CMK (cell line): ENCODE measurements at regions not wholly inside any gene's neighbourhood (a gene's known extent, or its start where the extent isn't known, plus 50 kb on each side); places are given as distances from the start of the nearest gene placed in this dataset.
"Not testable (repeated sequence)": the region's sequence is repeated elsewhere in the genome, so short reads cannot be mapped to it uniquely, and the experiment has no call there.

Experiments used
- DNase-seq: peaks from one replicate; pipeline ENCODE4 v3.0.0-alpha.2; 2010; ENCODE audit warnings: low read depth

- no peak for DNase-seq
Observed at GRCh38 chr4:103853146-103853545, 133.4 kb upstream of the TACR3 start.

DNA sequence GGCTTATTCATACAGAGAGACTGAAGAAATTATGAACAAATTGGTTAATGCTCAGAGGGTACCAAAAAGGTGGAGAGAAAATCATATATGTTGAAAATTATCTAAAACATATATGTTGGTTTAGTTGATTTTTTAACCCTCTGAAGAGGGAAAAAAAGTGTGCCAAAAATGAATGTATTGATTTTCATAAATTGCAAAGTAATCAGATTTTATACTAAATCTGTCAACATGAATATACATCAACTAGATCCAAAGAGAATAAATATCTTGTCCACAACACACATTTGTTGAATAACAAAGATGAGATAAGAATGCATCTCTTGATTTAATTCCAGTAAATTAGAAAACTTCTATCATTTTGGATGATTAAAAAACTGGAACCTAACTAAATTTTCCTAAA lies 125.3 kb upstream of the TACR3 start:
- no peak for DNase-seq

DNA sequence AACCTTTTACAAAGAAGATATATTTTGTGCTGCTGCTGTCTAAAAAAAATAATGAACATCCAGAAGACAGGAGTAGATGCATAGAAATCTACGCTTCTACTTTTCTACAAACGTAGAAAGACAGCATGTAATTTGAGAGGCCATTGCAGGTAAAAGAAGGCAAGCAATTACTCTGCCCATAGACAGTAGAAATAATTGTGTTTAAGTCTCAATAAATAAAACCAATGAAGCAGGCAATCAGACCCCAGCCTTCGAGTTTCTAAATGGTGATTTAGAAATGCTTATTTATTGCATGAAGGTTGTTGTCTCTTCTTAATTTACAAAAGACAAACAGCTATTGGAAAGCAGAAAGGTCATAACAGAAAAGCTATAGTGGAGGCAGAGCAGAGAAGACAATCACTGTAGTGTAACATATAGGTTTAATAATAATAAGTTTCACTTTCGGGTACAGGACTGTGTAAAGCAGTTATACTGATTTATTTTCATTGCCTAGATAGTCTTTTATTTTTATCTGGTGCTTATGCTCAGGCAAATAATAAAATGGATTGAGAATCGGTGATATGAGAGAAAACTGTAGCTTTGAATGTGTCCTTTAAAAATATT lies 123.0 kb upstream of the TACR3 start:
- DNase-seq, result no peak

DNA sequence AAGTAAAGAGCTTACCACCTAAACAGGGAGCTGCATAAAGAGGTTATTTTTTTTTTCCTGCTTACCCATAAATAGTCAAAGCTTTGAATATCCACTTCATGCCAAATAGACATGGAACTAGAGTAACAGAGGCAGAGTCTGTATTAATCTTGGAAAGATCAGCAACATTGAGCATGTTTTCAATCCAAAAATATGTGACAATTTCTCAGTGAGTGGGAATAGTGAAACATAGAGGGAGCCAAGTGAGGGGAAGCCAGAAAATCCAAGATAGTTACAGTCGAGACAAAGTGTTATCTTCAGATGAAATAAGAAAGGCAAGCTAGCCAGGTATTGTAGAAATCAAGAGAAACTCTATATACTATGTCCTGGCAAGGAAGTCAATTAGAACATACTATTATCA lies 122.3 kb upstream of the TACR3 start:
- DNase-seq, result no peak

DNA sequence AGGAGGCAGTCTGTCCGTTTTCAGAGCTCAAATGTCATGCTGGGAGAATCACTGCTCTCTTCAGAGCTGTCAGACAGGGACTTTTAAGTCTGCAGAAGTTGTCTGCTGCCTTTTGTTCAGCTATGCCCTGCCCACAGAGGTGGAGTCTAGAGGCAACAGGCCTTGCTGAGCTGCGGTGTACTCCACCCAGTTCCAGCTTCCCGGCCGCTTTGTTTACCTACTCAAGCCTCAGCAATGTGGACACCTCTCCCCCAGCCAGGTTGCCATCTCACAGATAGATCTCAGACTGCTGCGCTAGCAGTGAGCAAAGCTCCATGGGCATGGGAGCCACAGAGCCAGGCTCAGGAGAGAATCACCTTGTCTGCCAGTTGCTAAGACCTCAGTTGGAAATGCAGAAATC lies 90.5 kb upstream of the TACR3 start:
- not testable (repeated sequence) for DNase-seq

DNA sequence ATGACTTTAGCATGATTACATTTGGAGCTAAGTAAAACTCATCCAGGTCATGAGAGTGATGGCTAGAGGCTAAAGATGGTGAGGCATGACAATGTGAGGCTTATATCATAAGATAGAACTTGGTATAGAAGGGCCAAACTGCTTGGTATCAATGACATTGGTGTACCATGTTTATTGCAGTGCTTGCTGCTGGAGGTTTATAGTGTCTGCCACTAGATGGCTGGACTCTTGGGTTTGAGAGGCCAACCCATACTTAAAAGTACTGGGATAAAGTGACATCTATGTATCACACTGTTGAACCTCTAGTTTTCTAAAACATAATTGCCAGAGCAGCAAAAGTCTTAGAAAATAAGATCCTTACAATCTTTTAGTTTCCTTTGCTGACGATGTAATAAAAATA lies 83.0 kb upstream of the TACR3 start:
- DNase-seq, result no peak

DNA sequence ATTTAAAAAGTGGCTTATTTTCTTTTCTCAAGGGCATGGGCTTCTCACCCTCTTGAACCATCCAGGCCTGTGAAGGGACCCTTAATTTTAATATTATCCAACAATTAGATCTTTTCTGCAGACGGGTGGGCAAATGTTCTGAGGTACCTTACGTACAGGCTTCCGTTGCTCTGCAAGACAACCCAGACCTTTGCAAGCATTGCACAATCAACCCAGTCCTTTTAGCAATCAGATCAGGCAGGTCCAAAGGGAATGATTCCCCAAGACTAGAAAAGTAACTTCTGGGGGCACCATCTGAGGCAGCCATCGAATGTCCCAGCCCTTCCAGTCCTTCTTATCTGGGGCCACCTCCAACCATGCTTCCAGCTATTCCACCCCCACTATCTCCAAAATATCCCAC lies 67.3 kb upstream of the TACR3 start:
- no peak for DNase-seq

DNA sequence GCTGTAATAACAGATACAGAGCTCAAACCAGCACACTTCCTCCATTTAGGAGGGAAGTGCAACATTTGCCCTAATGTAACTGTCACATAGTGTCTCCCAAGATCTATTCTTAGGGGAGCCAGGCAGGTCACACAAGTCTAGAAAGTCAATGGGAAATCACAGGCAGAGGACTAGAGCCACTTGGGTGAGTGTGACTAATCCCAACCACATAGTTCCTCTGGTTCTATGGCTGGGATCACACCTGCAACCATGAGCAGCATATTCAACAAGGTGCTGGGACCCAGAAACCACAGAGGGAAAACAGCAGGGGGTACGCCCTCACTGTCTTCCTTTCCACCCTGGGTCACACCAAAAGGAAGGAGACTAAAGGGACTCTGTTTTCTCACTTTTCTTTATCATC lies 66.8 kb upstream of the TACR3 start:
- DNase-seq, result no peak

DNA sequence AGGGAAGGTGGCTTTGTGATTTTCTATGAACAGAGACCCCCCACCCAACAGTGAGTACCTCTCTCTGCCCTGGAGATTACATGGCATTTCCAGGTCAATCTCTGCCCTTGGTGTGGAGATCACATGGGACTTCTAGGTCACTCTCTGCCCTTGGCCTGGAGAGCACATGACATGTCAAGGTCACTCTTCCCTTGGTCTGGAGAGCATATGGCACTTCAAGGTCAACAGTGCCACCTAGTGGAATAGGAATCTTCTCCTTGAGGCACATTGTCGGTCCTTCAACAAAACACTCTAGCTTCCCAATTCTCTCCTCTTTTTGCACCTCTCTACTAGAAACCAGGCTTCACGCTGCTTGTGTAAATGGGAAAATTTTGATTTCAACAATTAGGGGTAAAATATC lies 66.2 kb upstream of the TACR3 start:
- peak; percentile 3 for DNase-seq

GRCh38 chr4:103778221-103778620 lies 58.4 kb upstream of the TACR3 start:
- no peak for DNase-seq

GRCh38 chr4:103774326-103774825 lies 54.6 kb upstream of the TACR3 start:
- no peak for DNase-seq

DNA sequence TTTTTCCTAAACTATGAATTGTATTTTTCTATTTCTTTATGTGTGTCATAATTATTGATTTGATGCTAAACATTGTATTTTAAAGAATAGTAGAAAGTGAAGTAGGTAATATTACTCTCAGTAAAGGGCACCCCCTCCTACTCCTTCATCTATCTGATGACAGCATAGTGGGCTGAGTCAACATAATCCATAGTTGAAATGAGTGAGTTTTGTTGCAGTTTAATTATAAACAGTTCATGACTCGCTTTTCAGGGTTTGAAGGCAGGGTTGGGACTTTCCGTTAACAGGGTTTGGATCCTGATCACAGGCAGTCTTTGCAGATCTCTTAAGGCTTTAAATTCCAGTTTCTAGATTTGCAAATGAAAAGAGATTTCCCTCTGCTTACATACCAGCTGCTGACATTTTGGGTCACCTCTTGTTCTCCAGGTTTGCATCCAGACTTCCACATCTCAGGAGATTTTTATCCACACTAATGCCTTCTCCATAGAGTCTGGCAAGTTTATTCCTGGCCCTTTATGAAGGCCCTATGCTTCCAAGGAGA lies 54.0 kb upstream of the TACR3 start:
- DNase-seq, result no peak
